Astrocyte (in vitro differentiated cells and primary cell): ENCODE measurements at regions not wholly inside any gene's neighbourhood (a gene's known extent, or its start where the extent isn't known, plus 50 kb on each side); places are given as distances from the start of the nearest gene placed in this dataset.

Experiments
- DNase-seq: peaks from one replicate; pipeline ENCODE4 v3.0.0-alpha.2; 2010; ENCODE audit warnings: low read depth
- FAIRE-seq: peaks from 2 replicates; lab custom pipeline; 2011; peaks lifted over from hg19 to GRCh38; lab: Jason Lieb, UNC
- H2AFZ ChIP-seq: 2 replicates; pipeline ENCODE4 v1.6.0; 2012; ENCODE audit warnings: low read depth, low read length, inconsistent platforms
- H3K27ac ChIP-seq: 2 replicates; pipeline ENCODE4 v1.5.1; 2011; ENCODE audit warnings: low read depth, low read length, inconsistent platforms
- H3K27me3 ChIP-seq: 2 replicates; pipeline ENCODE4 v1.6.0; 2011; ENCODE audit warnings: low read length, inconsistent platforms; ENCODE audit not compliant: insufficient read depth
- H3K36me3 ChIP-seq: 2 replicates; pipeline ENCODE4 v1.5.1; 2011; ENCODE audit warnings: low read length, inconsistent platforms; ENCODE audit not compliant: insufficient read depth
- H3K4me1 ChIP-seq: 2 replicates; pipeline ENCODE4 v1.5.1; 2011; ENCODE audit warnings: low read length, inconsistent platforms; ENCODE audit not compliant: insufficient read depth
- H3K4me2 ChIP-seq: 2 replicates; pipeline ENCODE4 v1.6.0; 2012; ENCODE audit warnings: low read length, inconsistent platforms
- H3K4me3 ChIP-seq: 2 replicates; pipeline ENCODE4 v1.5.1; 2011; ENCODE audit warnings: low read depth, mild to moderate bottlenecking, low read length, inconsistent platforms; ENCODE audit not compliant: insufficient read depth
- H3K79me2 ChIP-seq: 2 replicates; pipeline ENCODE4 v1.6.0; 2012; ENCODE audit warnings: mild to moderate bottlenecking, low read length, inconsistent platforms; ENCODE audit not compliant: insufficient read depth
- H3K9ac ChIP-seq: 2 replicates; pipeline ENCODE4 v1.6.0; 2012; ENCODE audit warnings: mild to moderate bottlenecking, low read length, inconsistent platforms
- H3K9me3 ChIP-seq: 2 replicates; pipeline ENCODE4 v1.5.1; 2012; ENCODE audit warnings: low read depth, mild to moderate bottlenecking, low read length, inconsistent platforms; ENCODE audit not compliant: insufficient read depth
- H4K20me1 ChIP-seq: 2 replicates; pipeline ENCODE4 v1.6.0; 2012; ENCODE audit warnings: low read length, inconsistent platforms; ENCODE audit not compliant: insufficient read depth
- H3K27ac Mint-ChIP-seq: one replicate; pipeline ENCODE4 v1.8.0; 2021; ENCODE audit warnings: mild to moderate bottlenecking, mixed read lengths; ENCODE audit not compliant: unreplicated experiment
- H3K27me3 Mint-ChIP-seq: one replicate; pipeline ENCODE4 v1.8.0; 2021; ENCODE audit warnings: low read depth, mixed read lengths; ENCODE audit not compliant: unreplicated experiment
- H3K36me3 Mint-ChIP-seq: one replicate; pipeline ENCODE4 v1.8.0; 2021; ENCODE audit warnings: low read depth, mixed read lengths; ENCODE audit not compliant: unreplicated experiment
- H3K4me1 Mint-ChIP-seq: one replicate; pipeline ENCODE4 v1.8.0; 2021; ENCODE audit warnings: low read depth, mixed read lengths; ENCODE audit not compliant: unreplicated experiment
- H3K4me3 Mint-ChIP-seq: one replicate; pipeline ENCODE4 v1.8.0; 2021; ENCODE audit warnings: mild to moderate bottlenecking, moderate library complexity, mixed read lengths; ENCODE audit not compliant: unreplicated experiment
- H3K9me3 Mint-ChIP-seq: one replicate; pipeline ENCODE4 v1.8.0; 2021; ENCODE audit warnings: mild to moderate bottlenecking, mixed read lengths; ENCODE audit not compliant: unreplicated experiment
- CTCF ChIP-seq: IDR thresholded peaks from 2 replicates; pipeline ENCODE4 v1.5.1; 2011; ENCODE audit warnings: low read depth, mild to moderate bottlenecking, inconsistent platforms, low read length, moderate library complexity; ENCODE audit not compliant: insufficient read depth
- EZH2 ChIP-seq: IDR thresholded peaks from 2 replicates; pipeline ENCODE4 v1.6.1; 2012; ENCODE audit warnings: mild to moderate bottlenecking, low read length, inconsistent platforms; ENCODE audit not compliant: insufficient read depth

- FAIRE-seq: no peak
- no peak overlapping the region for H3K4me3 Mint-ChIP-seq
Measured at GRCh38 chr5:13317654-13318053, 626.8 kb downstream of the DNAH5 start.

GRCh38 chr5:13316176-13316575 is 628.3 kb downstream of the DNAH5 start:
- Mint-ChIP-seq H3K27ac (no peak overlapping the region), H3K4me3 (no peak overlapping the region), H3K4me1 (no peaks in the 10 kb centered on the region), H3K36me3 (peaks cover 3% of the 10 kb centered on the region), H3K9me3 (no peaks in the 10 kb centered on the region), H3K27me3 (no peaks in the 10 kb centered on the region)
- H2AFZ ChIP-seq: no peak overlapping the region
- no peaks in the 10 kb centered on the region for H3K79me2 ChIP-seq
- H3K4me3 ChIP-seq: no peak overlapping the region
- H4K20me1 ChIP-seq: no peaks in the 10 kb centered on the region
- FAIRE-seq (no peak), DNase-seq (peak; percentile 54)
- no peaks in the 10 kb centered on the region for H3K36me3 ChIP-seq
- TF ChIP-seq CTCF: no peak
- H3K9me3 ChIP-seq: no peaks in the 10 kb centered on the region
- H3K4me2 ChIP-seq: no peak overlapping the region
- no peak overlapping the region for H3K27ac ChIP-seq
- no peak overlapping the region for H3K9ac ChIP-seq
- H3K27me3 ChIP-seq: no peaks in the 10 kb centered on the region
- no peaks in the 10 kb centered on the region for H3K4me1 ChIP-seq

More at GRCh38 chr5:13317654-13318053, 626.8 kb downstream of the DNAH5 start:
- Histone ChIP-seq H3K9me3 (no peaks in the 10 kb centered on the region), H3K27me3 (no peaks in the 10 kb centered on the region), H3K4me3 (no peak overlapping the region), H2AFZ (no peak overlapping the region), H3K9ac (no peak overlapping the region), H3K79me2 (no peaks in the 10 kb centered on the region), H3K36me3 (no peaks in the 10 kb centered on the region), H3K4me2 (no peak overlapping the region), H3K4me1 (no peaks in the 10 kb centered on the region), H4K20me1 (no peaks in the 10 kb centered on the region), H3K27ac (no peak overlapping the region)
- no peak for TF ChIP-seq EZH2
- TF ChIP-seq CTCF: no peak
- no peaks in the 10 kb centered on the region for H3K27me3 Mint-ChIP-seq
- no peak overlapping the region for H3K27ac Mint-ChIP-seq
- no peaks in the 10 kb centered on the region for H3K4me1 Mint-ChIP-seq
- no peak for DNase-seq
- H3K9me3 Mint-ChIP-seq: no peaks in the 10 kb centered on the region
- peaks cover 3% of the 10 kb centered on the region for H3K36me3 Mint-ChIP-seq

DNA sequence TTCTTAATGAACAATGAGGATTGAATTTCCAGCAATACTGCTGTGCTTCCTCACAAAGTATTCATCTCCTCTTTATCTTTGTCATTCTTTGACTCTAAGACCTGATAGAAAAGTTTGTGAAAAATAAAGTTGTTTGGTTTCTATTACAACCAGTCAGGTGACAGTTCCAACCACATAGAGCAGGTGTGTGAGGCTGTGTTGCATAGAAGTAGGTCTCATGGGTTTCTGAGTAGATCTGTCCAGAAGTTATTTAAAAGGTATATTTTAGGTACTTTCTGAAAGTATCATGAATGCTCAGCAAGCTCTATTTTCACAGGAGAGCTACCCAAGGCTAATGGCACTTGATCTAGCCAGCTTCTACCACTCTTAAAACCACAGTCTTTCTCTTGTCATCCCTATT is 637.0 kb downstream of the DNAH5 start:
- no peaks in the 10 kb centered on the region for H3K9me3 Mint-ChIP-seq
- H3K36me3 Mint-ChIP-seq: no peaks in the 10 kb centered on the region
- no peak for FAIRE-seq

More for the DNA sequence above, 637.0 kb downstream of the DNAH5 start:
- no peaks in the 10 kb centered on the region for H3K4me1 ChIP-seq
- Mint-ChIP-seq H3K27me3 (peaks cover 16% of the 10 kb centered on the region), H3K27ac (no peak overlapping the region), H3K4me1 (peaks cover 8% of the 10 kb centered on the region), H3K4me3 (no peak overlapping the region)
- H3K27ac ChIP-seq: no peak overlapping the region
- H3K9ac ChIP-seq: no peak overlapping the region
- no peak overlapping the region for H3K4me2 ChIP-seq
- H2AFZ ChIP-seq: no peak overlapping the region
- no peak for TF ChIP-seq EZH2
- TF ChIP-seq CTCF: no peak
- DNase-seq: no peak
- H3K79me2 ChIP-seq: no peaks in the 10 kb centered on the region
- no peaks in the 10 kb centered on the region for H3K9me3 ChIP-seq
- no peaks in the 10 kb centered on the region for H3K36me3 ChIP-seq
- no peaks in the 10 kb centered on the region for H4K20me1 ChIP-seq
- H3K4me3 ChIP-seq: no peak overlapping the region
- H3K27me3 ChIP-seq: no peaks in the 10 kb centered on the region
